COLO829 (cell line): ENCODE measurements at regions not wholly inside any gene's neighbourhood (a gene's known extent, or its start where the extent isn't known, plus 50 kb on each side); places are given as distances from the start of the nearest gene placed in this dataset.

ENCODE experiments used
- DNase-seq: peaks from one replicate; pipeline ENCODE4 v3.0.0; 2012; ENCODE audit warnings: low spot score

GRCh38 chr15:39426552-39427532 lies 154.0 kb upstream of the THBS1 start:
- no peak for DNase-seq

- no peak for DNase-seq
Observed at GRCh38 chr15:39427705-39428104, 153.2 kb upstream of the THBS1 start.

- no peak for DNase-seq
Observed at GRCh38 chr15:39429898-39430357, 151.0 kb upstream of the THBS1 start.

GRCh38 chr15:39430389-39430788 lies 150.5 kb upstream of the THBS1 start:
- no peak for DNase-seq

- no peak for DNase-seq
Observed at GRCh38 chr15:39431376-39431775, 149.5 kb upstream of the THBS1 start.

GRCh38 chr15:39432026-39432425 lies 148.9 kb upstream of the THBS1 start:
- DNase-seq = no peak

GRCh38 chr15:39432912-39433348 lies 147.9 kb upstream of the THBS1 start:
- no peak for DNase-seq

GRCh38 chr15:39433376-39433775 lies 147.5 kb upstream of the THBS1 start:
- DNase-seq = no peak

- no peak for DNase-seq
Observed at GRCh38 chr15:39434163-39434562, 146.7 kb upstream of the THBS1 start.

GRCh38 chr15:39434751-39435238 lies 146.1 kb upstream of the THBS1 start:
- DNase-seq = no peak

GRCh38 chr15:39435244-39435643 lies 145.6 kb upstream of the THBS1 start:
- no peak for DNase-seq

GRCh38 chr15:39438260-39438659 lies 142.6 kb upstream of the THBS1 start:
- no peak for DNase-seq

GRCh38 chr15:39438799-39439592 lies 141.9 kb upstream of the THBS1 start:
- no peak for DNase-seq

- no peak for DNase-seq
Observed at GRCh38 chr15:39442898-39443297, 138.0 kb upstream of the THBS1 start.

GRCh38 chr15:39443659-39444219 lies 137.1 kb upstream of the THBS1 start:
- no peak for DNase-seq

- DNase-seq = no peak
Observed at GRCh38 chr15:39444735-39445470, 136.0 kb upstream of the THBS1 start.

- no peak for DNase-seq
Observed at GRCh38 chr15:39445931-39446330, 134.9 kb upstream of the THBS1 start.

- DNase-seq = no peak
Observed at GRCh38 chr15:39447346-39447745, 133.5 kb upstream of the THBS1 start.

- DNase-seq = no peak
Observed at GRCh38 chr15:39447881-39448280, 133.0 kb upstream of the THBS1 start.

- DNase-seq = no peak
Observed at GRCh38 chr15:39448409-39448808, 132.5 kb upstream of the THBS1 start.

GRCh38 chr15:39451121-39451688 lies 129.7 kb upstream of the THBS1 start:
- no peak for DNase-seq
